GM18508 (cell line): ENCODE measurements at regions not wholly inside any gene's neighbourhood (a gene's known extent, or its start where the extent isn't known, plus 50 kb on each side); places are given as distances from the start of the nearest gene placed in this dataset.
"Not testable (repeated sequence)": the region's sequence is repeated elsewhere in the genome, so short reads cannot be mapped to it uniquely, and the experiment has no call there.

ENCODE experiments used
- ATAC-seq: cut with Tn5 transposase; IDR thresholded peaks from one replicate; pipeline ENCODE4 v1.9.1; 2021; ENCODE audit warnings: moderate number of reproducible peaks; ENCODE audit not compliant: insufficient read depth, unreplicated experiment

DNA sequence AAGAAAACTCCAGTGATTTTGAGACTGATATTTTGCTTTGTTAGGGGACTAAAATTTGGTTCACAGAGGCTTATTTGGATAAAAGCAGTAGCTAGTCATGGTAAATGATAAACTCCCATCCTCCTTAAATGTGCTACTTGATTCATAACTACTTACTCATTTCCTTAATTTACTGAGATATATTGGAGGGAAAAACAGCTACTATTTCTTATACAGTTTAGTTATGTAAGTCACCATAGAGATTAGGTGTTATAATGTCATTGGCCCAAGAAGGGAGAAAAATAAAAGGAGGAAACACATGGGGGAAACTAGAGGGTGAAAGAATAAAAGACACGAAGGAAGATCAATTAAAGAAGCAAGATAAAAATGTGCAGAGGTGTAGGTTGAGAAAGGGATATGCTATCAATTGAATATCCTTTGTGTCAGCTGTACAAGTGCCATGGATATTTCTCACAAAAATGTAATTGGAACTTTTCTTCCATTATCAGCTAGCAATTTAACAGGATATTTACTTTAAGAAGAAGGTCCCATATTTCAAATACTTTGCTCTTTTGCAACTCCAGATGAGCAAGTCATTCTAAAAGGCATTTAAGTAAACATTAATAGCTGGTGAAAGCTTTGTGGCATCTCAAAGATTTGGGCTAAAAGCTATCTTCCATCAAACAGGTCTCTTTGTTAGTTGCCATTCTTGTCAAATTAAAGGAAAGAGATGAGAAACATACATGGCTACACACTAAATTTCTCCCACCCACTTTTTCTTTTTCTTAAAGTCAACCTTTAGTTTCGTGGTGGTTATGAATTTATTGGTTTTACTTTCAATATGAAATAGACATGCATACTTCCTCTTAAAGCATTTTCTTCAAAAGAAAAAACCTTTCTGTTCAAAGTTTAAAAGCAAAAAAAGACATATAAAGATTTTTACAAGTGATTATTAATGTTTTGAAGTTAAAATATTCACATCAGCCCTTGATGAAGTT, 439.5 kb downstream of the CCER1 start:
- peak; percentile 88 for ATAC-seq

DNA sequence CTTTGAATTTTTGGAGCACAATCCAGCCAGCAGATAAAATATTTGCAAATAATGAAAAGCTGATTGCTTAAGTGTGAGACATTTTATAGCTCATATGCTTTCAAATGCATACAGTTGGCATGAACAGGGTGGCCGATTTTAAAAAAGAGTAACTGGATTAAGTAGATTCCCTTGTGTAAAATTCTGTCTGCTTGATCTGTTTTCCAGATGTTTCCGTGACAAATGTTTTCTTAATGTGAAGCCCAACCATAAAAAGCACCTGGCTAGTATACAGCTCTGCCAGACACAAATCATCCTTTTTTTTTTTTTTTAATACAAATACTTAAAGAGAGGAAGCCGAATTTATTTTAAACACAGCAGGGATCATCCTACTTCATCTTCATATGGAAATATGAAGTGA, 440.7 kb downstream of the CCER1 start:
- ATAC-seq = no peak

DNA sequence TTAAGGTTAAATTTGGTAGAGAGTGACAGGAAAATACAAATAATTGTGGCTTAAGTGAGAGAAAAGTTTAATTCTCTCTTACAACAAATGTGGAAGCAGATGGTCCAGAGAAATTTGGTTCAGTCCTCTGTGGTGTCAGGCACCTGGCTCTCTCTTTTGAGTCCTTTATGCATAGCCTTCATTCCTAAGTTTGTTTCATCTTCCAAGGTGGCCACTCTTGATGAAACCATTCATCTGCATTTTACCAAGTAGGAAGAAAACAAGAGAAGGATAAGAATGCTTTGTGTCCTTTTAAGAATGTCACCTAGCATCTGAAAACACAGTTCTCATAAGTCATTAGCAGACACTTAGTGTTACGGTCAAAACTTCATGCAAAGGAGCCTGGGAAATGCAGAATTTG, 442.5 kb downstream of the CCER1 start:
- ATAC-seq = no peak

DNA sequence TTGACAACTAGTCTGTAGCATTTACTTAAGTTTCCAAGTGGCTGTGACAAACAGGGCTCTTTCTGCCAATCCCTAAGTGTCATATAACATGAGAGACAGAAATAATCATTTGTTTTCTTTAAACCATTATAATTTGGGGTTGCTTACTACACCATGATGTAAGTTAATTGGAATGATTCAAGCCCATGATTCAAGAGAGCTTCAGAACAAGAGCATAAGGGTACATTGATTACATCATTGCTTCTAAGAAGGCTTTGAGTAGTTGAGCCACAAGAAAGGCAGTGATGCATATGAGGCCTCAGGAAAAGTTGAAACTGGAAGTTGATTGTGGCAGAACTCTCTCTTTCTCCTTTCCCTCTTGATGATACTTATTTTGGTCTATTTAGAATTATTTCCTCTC, 444.0 kb downstream of the CCER1 start:
- ATAC-seq = no peak

DNA sequence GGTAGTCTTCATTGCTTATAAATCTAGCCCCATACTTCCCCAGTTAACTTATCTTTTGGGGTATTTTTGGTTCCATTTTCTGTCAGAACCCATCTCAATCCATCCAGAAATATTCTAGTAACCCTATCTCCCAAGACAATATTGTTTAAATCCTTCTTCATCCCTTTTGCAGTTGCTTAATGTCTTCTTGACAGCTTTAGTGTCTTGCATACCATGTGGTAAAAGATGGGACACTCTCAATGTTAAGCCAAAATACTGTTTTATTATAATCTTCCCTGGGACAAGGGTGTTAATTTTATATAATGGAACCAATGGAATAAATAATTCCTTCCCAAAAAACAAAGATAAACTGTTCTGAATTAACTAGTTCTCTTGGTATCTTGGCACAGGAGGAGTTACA, 450.2 kb downstream of the CCER1 start:
- no peak for ATAC-seq

DNA sequence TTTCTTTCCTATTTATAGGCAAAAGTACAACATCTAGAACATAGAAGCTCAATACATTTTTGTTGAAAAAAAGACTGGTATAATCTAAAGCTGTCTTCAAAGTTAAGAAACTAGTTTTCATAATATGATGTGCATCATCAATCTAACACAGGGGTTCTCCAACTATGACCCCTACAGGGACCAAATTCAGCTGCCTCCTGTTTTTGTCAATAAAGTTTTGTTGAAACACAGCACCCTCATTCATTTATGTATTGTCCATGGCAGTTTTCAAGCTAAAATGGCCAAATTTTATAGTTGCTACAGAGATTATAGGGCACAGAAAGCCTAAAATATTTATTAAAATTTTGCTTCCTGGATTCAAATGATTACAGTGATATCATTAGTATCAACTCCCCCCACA, 452.9 kb downstream of the CCER1 start:
- ATAC-seq = no peak

DNA sequence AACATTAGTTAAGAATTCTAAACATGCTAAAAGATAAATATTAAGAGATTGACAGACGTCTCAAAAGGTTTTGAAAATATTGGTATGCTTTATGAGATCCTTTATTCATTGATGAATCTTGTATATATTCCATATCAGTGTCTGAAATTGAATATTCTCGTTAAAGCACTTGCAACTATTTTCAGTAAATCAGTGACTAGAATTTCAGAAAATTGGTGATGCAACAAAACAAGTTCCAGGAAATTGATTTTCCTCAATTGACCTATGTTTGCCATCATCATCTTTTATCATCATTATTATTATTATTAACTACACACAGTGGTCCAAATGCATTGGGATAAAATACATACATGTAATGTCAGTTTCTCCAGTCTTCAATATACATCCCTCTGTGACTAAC, 453.6 kb downstream of the CCER1 start:
- ATAC-seq = no peak

GRCh38 chr12:90499795-90500194, 455.2 kb downstream of the CCER1 start:
- ATAC-seq = no peak

DNA sequence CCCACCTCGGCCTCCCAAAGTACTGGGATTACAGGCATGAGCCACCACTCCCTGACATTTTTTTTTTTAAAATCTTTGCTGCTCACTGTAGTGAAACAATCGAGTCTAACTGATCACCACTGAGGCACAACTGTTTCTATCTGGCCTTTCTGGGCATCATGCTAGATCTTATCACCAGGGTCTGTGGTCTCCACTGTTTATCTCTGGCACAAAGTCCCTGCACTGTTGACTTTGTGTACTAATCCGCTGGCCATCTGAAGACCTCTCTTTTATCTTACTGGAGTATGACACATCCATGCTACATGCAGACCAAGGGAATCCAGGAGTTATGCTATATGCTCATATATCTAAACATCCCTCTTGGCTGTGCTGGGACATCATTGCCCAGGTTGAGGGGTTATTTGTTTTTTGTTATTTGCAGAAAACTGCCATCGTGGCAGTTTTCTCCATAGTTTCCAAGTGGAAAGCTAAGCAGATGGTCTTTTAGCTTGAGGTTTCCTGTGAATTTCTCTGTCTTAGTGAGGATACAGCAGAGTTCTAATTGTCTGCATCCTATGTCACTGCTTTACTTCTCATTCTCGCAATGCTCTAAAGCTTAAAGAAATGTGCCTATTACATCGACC, 456.9 kb downstream of the CCER1 start:
- no peak for ATAC-seq

DNA sequence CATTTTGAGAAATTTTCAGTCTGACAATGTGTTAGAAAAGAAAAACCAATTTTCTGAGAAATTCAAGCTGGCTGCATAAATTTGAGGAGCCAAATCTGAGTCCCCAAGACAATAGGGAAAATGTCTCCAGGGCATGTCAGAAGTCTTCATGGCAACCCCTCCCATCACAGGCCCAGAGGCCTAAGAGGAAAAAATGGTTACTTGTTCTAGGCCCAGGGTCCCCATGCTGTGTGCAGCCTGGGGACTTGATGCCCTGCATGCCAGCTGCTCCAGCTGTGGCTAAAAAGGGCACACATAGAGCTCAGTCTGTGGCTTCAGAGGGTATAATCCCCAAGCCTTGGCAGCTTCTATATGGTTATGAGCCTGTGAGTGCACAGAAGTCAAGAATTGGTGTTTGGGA, 464.6 kb downstream of the CCER1 start:
- ATAC-seq = no peak

DNA sequence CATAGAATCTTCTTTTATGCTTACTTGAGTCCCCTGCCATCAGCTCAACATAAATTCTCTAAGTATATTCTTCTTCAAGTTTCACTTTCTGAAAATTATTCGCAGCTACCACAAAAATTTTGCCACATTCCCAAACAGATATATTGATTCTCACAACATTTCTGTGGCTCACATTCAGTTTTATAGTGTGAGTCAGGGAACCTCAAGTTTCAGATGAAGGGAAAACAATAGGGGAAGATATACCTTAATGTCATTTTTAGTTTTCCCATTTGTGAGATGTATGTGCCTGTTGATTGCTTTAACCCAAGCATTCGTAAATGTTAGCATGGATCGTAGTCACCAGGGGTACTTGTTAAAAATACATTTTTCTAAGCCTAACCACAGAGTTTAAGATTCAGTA, 465.8 kb downstream of the CCER1 start:
- ATAC-seq = no peak

DNA sequence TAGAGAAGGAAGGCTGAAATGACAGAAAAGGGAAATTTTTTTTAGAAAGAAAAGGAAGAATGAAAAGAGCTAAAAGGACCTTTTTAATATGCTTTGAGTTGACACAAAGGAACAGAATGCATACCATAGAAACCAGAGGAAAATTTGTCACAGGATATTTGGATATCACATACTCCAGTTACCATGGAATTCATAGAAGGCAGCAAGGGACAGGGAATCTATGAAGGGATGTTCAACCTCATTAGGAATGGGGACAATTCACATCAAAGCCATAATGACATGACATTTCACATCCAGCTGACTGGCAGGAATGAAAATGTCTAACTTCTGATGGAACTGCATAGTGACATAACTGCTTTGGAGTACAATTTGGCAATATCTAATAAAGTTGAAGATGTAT, 469.4 kb downstream of the CCER1 start:
- ATAC-seq = no peak

DNA sequence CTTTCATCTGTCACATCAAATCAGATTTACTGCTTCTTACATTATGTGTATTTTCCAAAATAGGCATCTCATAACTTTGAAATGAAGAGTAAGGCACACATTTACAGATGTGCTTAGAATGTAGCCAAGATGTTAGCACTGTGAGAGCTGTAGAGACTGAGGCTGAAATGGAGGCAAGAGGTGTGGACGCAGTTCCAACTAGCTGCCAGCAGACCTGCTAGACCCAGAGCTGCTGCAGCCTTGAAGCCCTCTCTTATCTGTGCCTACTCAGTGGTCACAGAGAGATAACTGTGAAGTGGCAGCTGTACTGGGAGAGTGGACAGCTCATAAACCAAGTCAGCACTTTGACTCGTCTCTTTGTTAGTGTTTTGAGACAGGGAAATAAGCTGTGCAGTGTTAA, 470.9 kb downstream of the CCER1 start:
- no peak for ATAC-seq

DNA sequence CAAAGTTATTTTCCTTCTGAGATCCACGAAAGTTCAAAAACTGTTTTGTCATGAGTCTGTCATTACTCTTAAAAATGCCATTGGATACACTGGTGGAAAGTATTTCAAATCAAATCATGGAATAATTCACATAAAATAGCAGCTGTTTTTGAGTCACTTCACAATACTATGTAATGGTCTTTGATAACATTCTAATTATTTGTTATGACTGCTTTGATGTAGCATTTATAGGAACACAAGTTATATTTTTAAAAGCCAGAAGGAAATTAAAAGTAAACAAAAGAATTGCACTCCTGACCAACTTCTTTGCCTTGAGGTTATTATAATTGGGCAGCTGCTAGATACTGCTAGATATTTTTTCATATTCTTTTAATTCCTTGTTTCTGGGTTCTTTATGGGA, 473.2 kb downstream of the CCER1 start:
- ATAC-seq = no peak

DNA sequence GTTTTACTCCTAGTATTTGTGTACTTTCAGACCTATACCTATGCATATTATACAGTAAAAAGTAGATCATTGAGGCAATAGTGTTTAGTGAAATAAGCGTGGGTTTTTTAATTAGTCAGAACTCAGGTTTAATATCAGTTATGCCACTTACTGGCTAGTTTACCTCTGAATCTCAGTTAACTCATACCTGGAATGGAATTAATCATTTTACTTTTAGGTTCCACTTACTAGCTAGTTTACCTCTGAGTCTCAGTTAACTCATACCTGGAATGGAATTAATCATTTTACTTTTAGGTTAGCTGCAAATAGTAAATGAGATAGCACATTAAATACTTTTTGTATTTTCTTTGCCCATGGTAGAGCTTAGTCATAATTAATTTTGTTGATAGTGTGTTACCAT, 475.7 kb downstream of the CCER1 start:
- no peak for ATAC-seq

- no peak for ATAC-seq
These were observed 481.1 kb downstream of the CCER1 start for GRCh38 chr12:90473831-90474230.

DNA sequence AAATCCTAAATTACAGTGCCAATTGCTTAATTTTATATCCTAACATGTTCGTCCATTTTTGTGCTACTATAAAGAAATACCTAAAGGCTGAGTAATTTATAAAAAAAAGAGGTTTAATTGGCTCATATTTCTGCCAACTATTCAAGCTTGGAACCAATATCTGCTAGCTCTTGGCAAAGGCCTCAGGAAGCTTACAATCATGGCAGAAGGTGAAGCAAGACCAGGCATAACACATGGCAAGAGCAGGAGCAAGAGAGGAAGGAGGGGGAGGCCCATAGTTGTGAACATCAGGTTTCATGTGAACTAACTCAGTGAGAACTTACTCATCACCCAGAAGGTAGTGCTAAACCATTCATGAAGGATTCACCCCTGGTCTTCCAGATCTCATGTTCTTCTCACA, 494.3 kb downstream of the CCER1 start:
- ATAC-seq = no peak

GRCh38 chr12:90456248-90456647, 498.7 kb downstream of the CCER1 start:
- no peak for ATAC-seq

DNA sequence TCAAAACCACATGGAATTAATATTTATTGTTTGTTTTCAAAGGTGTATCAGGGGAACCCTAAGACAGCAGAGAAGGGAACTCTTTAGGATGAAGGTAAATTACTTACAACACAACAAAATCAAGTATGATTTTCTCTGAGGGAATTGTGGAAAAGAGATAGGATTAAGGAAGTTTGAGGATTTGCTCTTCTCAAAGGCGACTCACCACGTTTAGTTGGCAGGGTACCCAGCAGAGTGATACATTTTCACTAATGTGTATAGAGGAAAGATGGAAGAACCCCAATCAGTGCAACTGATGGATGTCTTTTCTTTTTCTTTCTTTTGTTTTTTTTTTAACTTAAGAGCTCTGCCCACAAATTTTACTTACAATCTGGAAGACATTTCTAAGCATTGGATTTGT, 499.2 kb downstream of the CCER1 start:
- no peak for ATAC-seq

GRCh38 chr12:90449611-90450010, 505.4 kb downstream of the CCER1 start:
- ATAC-seq = no peak

- ATAC-seq = not testable (repeated sequence)
These were observed 511.5 kb downstream of the CCER1 start for GRCh38 chr12:90443466-90443865.

DNA sequence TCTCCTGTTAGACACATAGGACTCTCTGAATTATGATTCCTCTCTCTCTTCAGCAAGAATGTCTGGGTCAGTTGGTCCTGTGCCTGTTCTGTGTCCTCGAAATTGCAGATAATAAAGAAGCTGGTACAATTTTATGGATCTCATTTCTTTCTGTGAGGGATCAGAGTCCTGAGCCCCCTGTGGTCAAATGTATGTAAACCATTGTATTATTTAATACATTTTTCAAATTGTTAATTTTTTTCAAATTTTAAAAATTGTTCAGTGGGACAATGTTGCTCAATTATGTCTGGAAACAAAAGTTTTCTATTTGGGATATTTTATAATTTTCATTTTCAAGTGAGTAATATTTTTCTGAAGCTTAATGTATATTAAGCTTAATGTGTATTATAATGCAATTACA, 513.5 kb downstream of the CCER1 start:
- ATAC-seq = no peak
